HL-60 (cell line): ENCODE measurements at regions not wholly inside any gene's neighbourhood (a gene's known extent, or its start where the extent isn't known, plus 50 kb on each side); places are given as distances from the start of the nearest gene placed in this dataset.

ENCODE experiments used
- CTCF ChIP-seq: IDR thresholded peaks from one replicate; pipeline ENCODE4 v1.5.1; 2011; ENCODE audit warnings: low read length, control low read depth, inconsistent platforms; ENCODE audit not compliant: insufficient read depth
- GABPA ChIP-seq: IDR thresholded peaks from 2 replicates; pipeline ENCODE4 v1.6.1; 2012; ENCODE audit warnings: low read depth
- POLR2AphosphoS5 ChIP-seq: IDR thresholded peaks from 2 replicates; pipeline ENCODE4 v1.6.1; 2012; ENCODE audit warnings: low read depth

GRCh38 chr11:87892291-87892690 lies 283.0 kb downstream of the RAB38 start:
- no peak for TF ChIP-seq POLR2AphosphoS5
- no peak for TF ChIP-seq CTCF
- no peak for TF ChIP-seq GABPA
